HG03139 (cell line): ENCODE measurements at regions not wholly inside any gene's neighbourhood (a gene's known extent, or its start where the extent isn't known, plus 50 kb on each side); places are given as distances from the start of the nearest gene placed in this dataset.
A peak's percentile ranks its signal among the peaks of the same experiment; 100 is the strongest.

Source experiments
- ATAC-seq: cut with Tn5 transposase; IDR thresholded peaks from one replicate; pipeline ENCODE4 v1.9.1; 2021; ENCODE audit not compliant: unreplicated experiment

- no peak for ATAC-seq
These were observed 209.1 kb downstream of the RAD51AP2 start for GRCh38 chr2:17309181-17309580.

- ATAC-seq = no peak
These were observed 211.5 kb downstream of the RAD51AP2 start for GRCh38 chr2:17306706-17307105.

- ATAC-seq = no peak
These were observed 212.0 kb downstream of the RAD51AP2 start for GRCh38 chr2:17306219-17306618.

- no peak for ATAC-seq
These were observed 214.7 kb downstream of the RAD51AP2 start for GRCh38 chr2:17303521-17303920.

- ATAC-seq = no peak
These were observed 215.2 kb downstream of the RAD51AP2 start for GRCh38 chr2:17303054-17303453.

GRCh38 chr2:17302281-17302680 lies 216.0 kb downstream of the RAD51AP2 start:
- ATAC-seq = no peak

GRCh38 chr2:17301437-17301836 lies 216.8 kb downstream of the RAD51AP2 start:
- no peak for ATAC-seq

GRCh38 chr2:17299891-17300540 lies 218.2 kb downstream of the RAD51AP2 start:
- no peak for ATAC-seq

GRCh38 chr2:17298453-17298852 lies 219.8 kb downstream of the RAD51AP2 start:
- no peak for ATAC-seq

GRCh38 chr2:17296686-17297085 lies 221.6 kb downstream of the RAD51AP2 start:
- ATAC-seq = no peak

GRCh38 chr2:17289669-17290068 lies 228.6 kb downstream of the RAD51AP2 start:
- no peak for ATAC-seq

- no peak for ATAC-seq
These were observed 231.1 kb downstream of the RAD51AP2 start for GRCh38 chr2:17287183-17287582.

GRCh38 chr2:17282826-17283225 lies 235.4 kb downstream of the RAD51AP2 start:
- no peak for ATAC-seq

- ATAC-seq = no peak
These were observed 236.0 kb downstream of the RAD51AP2 start for GRCh38 chr2:17282245-17282644.

GRCh38 chr2:17276220-17276619 lies 242.0 kb downstream of the RAD51AP2 start:
- ATAC-seq = no peak

- no peak for ATAC-seq
These were observed 245.4 kb downstream of the RAD51AP2 start for GRCh38 chr2:17272652-17273525.

- no peak for ATAC-seq
These were observed 246.1 kb downstream of the RAD51AP2 start for GRCh38 chr2:17272170-17272569.

- no peak for ATAC-seq
These were observed 246.8 kb downstream of the RAD51AP2 start for GRCh38 chr2:17271416-17271815.

GRCh38 chr2:17270894-17271293 lies 247.3 kb downstream of the RAD51AP2 start:
- peak; percentile 76 for ATAC-seq

- no peak for ATAC-seq
These were observed 254.7 kb downstream of the RAD51AP2 start for GRCh38 chr2:17263570-17263968.

- no peak for ATAC-seq
These were observed 255.2 kb downstream of the RAD51AP2 start for GRCh38 chr2:17262854-17263569.

GRCh38 chr2:17259613-17260012 lies 258.6 kb downstream of the RAD51AP2 start:
- no peak for ATAC-seq
